Glomerular endothelial cell (primary cell): ENCODE measurements at regions not wholly inside any gene's neighbourhood (a gene's known extent, or its start where the extent isn't known, plus 50 kb on each side); places are given as distances from the start of the nearest gene placed in this dataset.

ENCODE experiments used
- DNase-seq: peaks from one replicate; pipeline ENCODE4 v3.0.0-alpha.2; 2011; ENCODE audit warnings: low read depth, low spot score; ENCODE audit errors: extremely low read depth

GRCh38 chr1:163013826-163014600 lies 55.1 kb upstream of the RGS4 start:
- no peak for DNase-seq

- DNase-seq = no peak
These were observed 62.9 kb upstream of the RGS4 start for GRCh38 chr1:163006051-163006834.

- no peak for DNase-seq
These were observed 71.5 kb upstream of the RGS4 start for GRCh38 chr1:162997499-162998285.

- no peak for DNase-seq
These were observed 72.9 kb upstream of the RGS4 start for GRCh38 chr1:162996261-162996660.

GRCh38 chr1:162994921-162995320 lies 74.2 kb upstream of the RGS4 start:
- no peak for DNase-seq

GRCh38 chr1:162993846-162994245 lies 75.3 kb upstream of the RGS4 start:
- DNase-seq = no peak

- no peak for DNase-seq
These were observed 76.2 kb upstream of the RGS4 start for GRCh38 chr1:162992945-162993344.

- no peak for DNase-seq
These were observed 77.7 kb upstream of the RGS4 start for GRCh38 chr1:162991444-162991843.

GRCh38 chr1:162990665-162991064 lies 78.5 kb upstream of the RGS4 start:
- no peak for DNase-seq

- DNase-seq = no peak
These were observed 80.3 kb upstream of the RGS4 start for GRCh38 chr1:162988869-162989268.

GRCh38 chr1:162987866-162988265 lies 81.3 kb upstream of the RGS4 start:
- no peak for DNase-seq

GRCh38 chr1:162985816-162986435 lies 83.2 kb upstream of the RGS4 start:
- no peak for DNase-seq

- DNase-seq = peak; percentile 83
These were observed 84.5 kb upstream of the RGS4 start for GRCh38 chr1:162984699-162985098.

- DNase-seq = no peak
These were observed 85.3 kb upstream of the RGS4 start for GRCh38 chr1:162983671-162984425.

- no peak for DNase-seq
These were observed 86.8 kb upstream of the RGS4 start for GRCh38 chr1:162982364-162982763.

GRCh38 chr1:162977944-162978568 lies 91.1 kb upstream of the RGS4 start:
- no peak for DNase-seq

GRCh38 chr1:162976628-162977027 lies 92.5 kb upstream of the RGS4 start:
- DNase-seq = no peak

- no peak for DNase-seq
These were observed 94.4 kb upstream of the RGS4 start for GRCh38 chr1:162974810-162975209.

GRCh38 chr1:162973381-162973795 lies 95.8 kb upstream of the RGS4 start:
- peak; percentile 47 for DNase-seq

- DNase-seq = no peak
These were observed 96.4 kb upstream of the RGS4 start for GRCh38 chr1:162972773-162973172.
